K562 (cell line): ENCODE measurements at regions not wholly inside any gene's neighbourhood (a gene's known extent, or its start where the extent isn't known, plus 50 kb on each side); places are given as distances from the start of the nearest gene placed in this dataset.
A peak's percentile ranks its signal among the peaks of the same experiment; 100 is the strongest.

Experiments
- ATAC-seq: fragments of 200-7000 bp; cut with Tn5 transposase; 3 replicates; pipeline ENCODE4 v1.9.1; 2020; ENCODE audit warnings: moderate library complexity
- BruUV-seq: library from RNA; stranded (reverse); fragments of 400-500 nt; replicated peaks from 2 replicates; lab custom pipeline; 2021; lab: Mats Ljungman, UMichigan
- CTCF ChIA-PET: fragments of 300-600 bp; formaldehyde crosslinking; extraction: SDS; loops from one replicate; lab custom pipeline; 2021; ENCODE audit warnings: low intra/inter-chr PET ratio; lab: Yijun Ruan, JAX
- POLR2A ChIA-PET: fragments of 300-600, 350-650 bp; sonication (Branson Sonifier 250); formaldehyde crosslinking; extraction: SDS; loops from one replicate; lab custom pipeline; 2021; ENCODE audit warnings: antibody characterized with exemption, inconsistent platforms; lab: Yijun Ruan, JAX
- DNase-seq, 4 experiments: peaks; one replicate each; pipeline versions ENCODE4 v3.0.0 to v3.0.0-alpha.2; 2011 to 2018; ENCODE audit warnings: low spot score in 3 of 4, mixed read lengths in 3 of 4; ENCODE audit errors: extremely low read depth in 1 of 4
- FAIRE-seq: peaks from 2 replicates; lab custom pipeline; 2011; peaks lifted over from hg19 to GRCh38; lab: Jason Lieb, UNC
- H2AFZ ChIP-seq: 2 replicates; pipeline ENCODE4 v1.6.0; 2011; ENCODE audit warnings: low read depth, low read length, control low read depth, inconsistent platforms
- H3K27ac ChIP-seq: fragments of 200-600 bp; 3 replicates; pipeline ENCODE4 v1.8.0; 2011; ENCODE audit warnings: low read depth, mild to moderate bottlenecking, control low read depth, inconsistent platforms, low read length, moderate library complexity, mixed read lengths; ENCODE audit errors: extremely low read depth
- H3K27me3 ChIP-seq, 2 experiments: fragments of 300-600 bp in 1 of 2; 2 replicates in 1 of 2; 3 replicates in 1 of 2; pipeline versions ENCODE4 v1.6.0 to v1.8.0; 2011; ENCODE audit warnings: inconsistent platforms in 2 of 2, low read length in 2 of 2, mild to moderate bottlenecking in 1 of 2, mixed read lengths in 1 of 2, moderate library complexity in 1 of 2; ENCODE audit not compliant: control insufficient read depth in 2 of 2, insufficient read depth in 2 of 2
- H3K36me3 ChIP-seq: fragments of 300-600 bp; 3 replicates; pipeline ENCODE4 v1.8.0; 2011; ENCODE audit warnings: mild to moderate bottlenecking, low read length, inconsistent platforms; ENCODE audit not compliant: control insufficient read depth, insufficient read depth
- H3K4me1 ChIP-seq, 2 experiments: fragments of 200-600 bp in 1 of 2; replicated peaks in 1 of 2; 2 replicates in 1 of 2; 3 replicates in 1 of 2; pipeline versions ENCODE4 v1.5.1 to v1.8.0; 2011; ENCODE audit warnings: inconsistent platforms in 2 of 2, low read length in 2 of 2, mild to moderate bottlenecking in 1 of 2, mixed read lengths in 1 of 2, moderate library complexity in 1 of 2; ENCODE audit not compliant: control insufficient read depth in 2 of 2, insufficient read depth in 2 of 2
- H3K4me2 ChIP-seq: 2 replicates; pipeline ENCODE4 v1.6.1; 2011; ENCODE audit warnings: low read length, control low read depth, inconsistent platforms, mixed read lengths; ENCODE audit not compliant: insufficient read depth
- H3K4me3 ChIP-seq: fragments of 200-600 bp; sonication (generic), shearing (Covaris generic); 2 replicates; pipeline ENCODE4 v1.5.1; 2016; ENCODE audit warnings: control low read depth, inconsistent platforms
- H3K79me2 ChIP-seq: fragments of 200-600 bp; 3 replicates; pipeline ENCODE4 v1.8.0; 2011; ENCODE audit warnings: low read length, inconsistent platforms; ENCODE audit not compliant: control insufficient read depth, insufficient read depth
- H3K9ac ChIP-seq, 2 experiments: 2 replicates each; pipeline versions ENCODE4 v1.6.0 to v1.6.1; 2011; ENCODE audit warnings: low read depth in 2 of 2, low read length in 2 of 2, control low read depth in 1 of 2, inconsistent platforms in 1 of 2, mild to moderate bottlenecking in 1 of 2, mixed read lengths in 1 of 2; ENCODE audit not compliant: insufficient read depth in 1 of 2
- H3K9me1 ChIP-seq: one replicate; pipeline ENCODE4 v1.6.0; 2011; ENCODE audit warnings: inconsistent platforms, mild to moderate bottlenecking, low read length, moderate library complexity; ENCODE audit not compliant: control insufficient read depth, insufficient read depth
- H3K9me3 ChIP-seq: replicated peaks from 2 replicates; pipeline ENCODE4 v1.5.1; 2011; ENCODE audit warnings: low read depth, low read length, inconsistent platforms; ENCODE audit not compliant: control insufficient read depth, insufficient read depth
- H4K20me1 ChIP-seq: replicated peaks from 2 replicates; pipeline ENCODE4 v1.6.1; 2011; ENCODE audit warnings: low read length, inconsistent platforms, mixed read lengths; ENCODE audit not compliant: control insufficient read depth, insufficient read depth
- HDAC2 ChIP-seq: fragments of 450-650 bp; IDR thresholded peaks from 2 replicates; pipeline ENCODE4 v1.6.1; 2016; ENCODE audit warnings: mild to moderate bottlenecking
- ZNF134 ChIP-seq: fragments of 250-450 bp; sonication (Bioruptor Pico); conservative IDR thresholded peaks from 2 replicates; pipeline ENCODE4 v1.4.0; 2020
- WGBS: fragments of 100-300 bp; shearing (Covaris generic); methylation state at CpG from one replicate; pipeline ENCODE4 v1.1.6; 2016; ENCODE audit warnings: low coverage, mixed read lengths; ENCODE audit not compliant: insufficient coverage; ENCODE audit errors: missing lambda C conversion rate; 5-methylcytosine and 5-hydroxymethylcytosine counted together
- in situ Hi-C: fragments of 300-500 bp; cut with MboI; formaldehyde crosslinking; loops from 4 replicates; pipeline ENCODE4 v1.15.0; 2018; ENCODE audit warnings: inconsistent platforms, mixed read lengths
- intact Hi-C: fragments of 100-400 bp; cut with micrococcal nuclease; formaldehyde crosslinking; loops from 2 replicates; pipeline ENCODE4 v1.14.2; 2022
- TF ChIP-seq, protein P1 (sequence below): IDR thresholded peaks from 3 replicates; pipeline ENCODE4 v1.6.1; 2011; ENCODE audit warnings: borderline replicate concordance, mild to moderate bottlenecking, moderate library complexity; ENCODE audit not compliant: insufficient read length; ENCODE audit errors: extremely low read depth

DNA sequence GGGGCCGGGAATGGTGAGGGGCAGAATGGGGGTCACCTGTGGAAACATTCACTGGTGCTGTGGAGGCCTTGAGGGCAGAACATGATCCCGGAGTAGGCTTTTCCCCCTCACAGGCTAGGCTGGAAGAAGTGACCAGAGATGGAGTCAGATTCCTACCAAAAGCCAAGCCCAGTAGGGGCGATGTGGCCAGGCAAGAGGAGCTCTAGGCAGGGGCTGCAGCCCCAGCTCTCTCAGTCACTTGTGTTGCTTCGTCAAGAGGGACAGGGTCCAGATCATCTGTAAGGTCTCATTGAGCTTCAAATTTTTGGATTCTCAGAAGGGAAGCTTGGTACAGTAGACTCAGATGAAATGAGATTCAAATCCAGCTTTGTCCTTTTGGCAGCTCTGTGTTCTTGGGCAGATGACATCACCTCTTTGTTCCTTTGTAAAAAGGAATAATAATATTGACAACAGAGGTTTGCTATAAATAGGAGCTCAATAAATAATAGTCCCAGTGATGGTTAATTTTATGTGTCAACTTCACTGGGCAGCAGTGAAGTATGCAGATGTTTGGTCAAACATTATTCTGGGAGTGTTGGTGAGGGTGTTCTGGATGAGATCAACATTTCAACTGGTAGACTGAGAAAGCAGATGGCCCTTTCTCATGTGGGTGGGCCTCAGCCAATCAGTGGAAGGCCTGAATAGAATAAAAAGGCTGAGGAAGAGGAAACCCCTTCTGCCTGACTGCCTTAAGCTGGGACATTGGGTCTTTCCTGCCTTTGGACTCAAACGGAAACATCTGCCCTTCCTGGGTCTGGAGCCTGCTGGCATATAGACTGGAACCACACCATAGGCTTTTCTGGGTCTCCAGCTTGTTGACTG is 324.7 kb upstream of the USP24 start:
- intact Hi-C loops (no loop called here), in situ Hi-C loops (no loop called here)
- Histone ChIP-seq H3K9me3 (no peaks in the 10 kb centered on the region), H3K9ac (no peak overlapping the region), H3K4me2 (no peak overlapping the region), H3K27ac (no peak overlapping the region), H3K4me1 (no peaks in the 10 kb centered on the region), H3K79me2 (no peaks in the 10 kb centered on the region), H3K27me3 (no peaks in the 10 kb centered on the region), H3K36me3 (no peaks in the 10 kb centered on the region), H4K20me1 (no peaks in the 10 kb centered on the region), H3K9me1 (no peaks in the 10 kb centered on the region), H3K4me3 (no peak overlapping the region), H2AFZ (no peak overlapping the region)
- POLR2A ChIA-PET = no interaction called here
- ATAC-seq = no peak
- CTCF ChIA-PET = no interaction called here
- BruUV-seq = no TSS peak
- TF ChIP-seq, protein P1, sequence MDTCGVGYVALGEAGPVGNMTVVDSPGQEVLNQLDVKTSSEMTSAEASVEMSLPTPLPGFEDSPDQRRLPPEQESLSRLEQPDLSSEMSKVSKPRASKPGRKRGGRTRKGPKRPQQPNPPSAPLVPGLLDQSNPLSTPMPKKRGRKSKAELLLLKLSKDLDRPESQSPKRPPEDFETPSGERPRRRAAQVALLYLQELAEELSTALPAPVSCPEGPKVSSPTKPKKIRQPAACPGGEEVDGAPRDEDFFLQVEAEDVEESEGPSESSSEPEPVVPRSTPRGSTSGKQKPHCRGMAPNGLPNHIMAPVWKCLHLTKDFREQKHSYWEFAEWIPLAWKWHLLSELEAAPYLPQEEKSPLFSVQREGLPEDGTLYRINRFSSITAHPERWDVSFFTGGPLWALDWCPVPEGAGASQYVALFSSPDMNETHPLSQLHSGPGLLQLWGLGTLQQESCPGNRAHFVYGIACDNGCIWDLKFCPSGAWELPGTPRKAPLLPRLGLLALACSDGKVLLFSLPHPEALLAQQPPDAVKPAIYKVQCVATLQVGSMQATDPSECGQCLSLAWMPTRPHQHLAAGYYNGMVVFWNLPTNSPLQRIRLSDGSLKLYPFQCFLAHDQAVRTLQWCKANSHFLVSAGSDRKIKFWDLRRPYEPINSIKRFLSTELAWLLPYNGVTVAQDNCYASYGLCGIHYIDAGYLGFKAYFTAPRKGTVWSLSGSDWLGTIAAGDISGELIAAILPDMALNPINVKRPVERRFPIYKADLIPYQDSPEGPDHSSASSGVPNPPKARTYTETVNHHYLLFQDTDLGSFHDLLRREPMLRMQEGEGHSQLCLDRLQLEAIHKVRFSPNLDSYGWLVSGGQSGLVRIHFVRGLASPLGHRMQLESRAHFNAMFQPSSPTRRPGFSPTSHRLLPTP = no peak
- TF ChIP-seq HDAC2 (no peak), ZNF134 (CRISPR knock-in tag) (peak; percentile 70)
- no peak for DNase-seq
- WGBS = 4% methylated on average over 5 of the region's 5 CpGs
- FAIRE-seq = no peak
